Small intestine (tissue), 7 donors: ENCODE measurements at regions not wholly inside any gene's neighbourhood (a gene's known extent, or its start where the extent isn't known, plus 50 kb on each side); places are given as distances from the start of the nearest gene placed in this dataset.

Source experiments
- DNase-seq, 2 donors: peaks; one replicate each; pipeline versions ENCODE4 v3.0.0 to v3.0.0-alpha.2; 2013
- FAIRE-seq: peaks from 2 replicates; lab custom pipeline; 2012; peaks lifted over from hg19 to GRCh38; lab: Jason Lieb, UNC
- H3K27ac ChIP-seq, 3 donors: one replicate each; pipeline ENCODE4 v1.5.1; 2013; ENCODE audit warnings: low read length in 2 of 3, mild to moderate bottlenecking in 2 of 3, control low read depth in 1 of 3, inconsistent platforms in 1 of 3, low read depth in 1 of 3, moderate library complexity in 1 of 3
- H3K27me3 ChIP-seq, 3 donors: one replicate each; pipeline ENCODE4 v1.6.1; 2013; ENCODE audit warnings: low read length in 3 of 3, inconsistent platforms in 1 of 3; ENCODE audit not compliant: control insufficient read depth in 3 of 3, insufficient read depth in 3 of 3
- H3K36me3 ChIP-seq, 3 donors: one replicate each; pipeline ENCODE4 v1.6.1; 2013; ENCODE audit warnings: low read length in 3 of 3, inconsistent platforms in 1 of 3, low read depth in 1 of 3, mild to moderate bottlenecking in 1 of 3, moderate library complexity in 1 of 3; ENCODE audit not compliant: control insufficient read depth in 3 of 3, insufficient read depth in 2 of 3
- H3K4me1 ChIP-seq, 3 donors: one replicate each; pipeline ENCODE4 v1.6.1; 2013; ENCODE audit warnings: low read length in 2 of 3, inconsistent platforms in 1 of 3, low read depth in 1 of 3, mild to moderate bottlenecking in 1 of 3, moderate library complexity in 1 of 3; ENCODE audit not compliant: control insufficient read depth in 3 of 3, insufficient read depth in 2 of 3
- H3K4me3 ChIP-seq, 3 donors: one replicate each; pipeline ENCODE4 v1.5.1; 2013; ENCODE audit warnings: low read length in 3 of 3, control low read depth in 1 of 3, inconsistent platforms in 1 of 3, low read depth in 1 of 3, mild to moderate bottlenecking in 1 of 3, moderate library complexity in 1 of 3
- H3K9me3 ChIP-seq, 2 donors: one replicate each; pipeline ENCODE4 v1.6.1; 2013; ENCODE audit warnings: low read depth in 1 of 2, low read length in 1 of 2; ENCODE audit not compliant: control insufficient read depth in 2 of 2, insufficient read depth in 1 of 2
- WGBS, 3 donors: extraction: QIAGEN DNeasy Blood & Tissue Kit; methylation state at CpG; one replicate each; pipeline ENCODE4 v1.1.7; 2013; 5-methylcytosine and 5-hydroxymethylcytosine counted together
- donor health status: healthy with polysubstance abuse.
- donor health status: control.
- donor health status: control.
- donor health status: Bipolar disorder and iron deficiency.
- donor health status: healthy.

GRCh38 chr6:16968101-16968500, 133.7 kb upstream of the STMND1 start:
- H3K4me1 ChIP-seq = no peaks in the 10 kb centered on the region
- 82 to 88% (median 83%) methylated on average over 5 of the region's 5 CpGs for WGBS, 3 donors

DNA sequence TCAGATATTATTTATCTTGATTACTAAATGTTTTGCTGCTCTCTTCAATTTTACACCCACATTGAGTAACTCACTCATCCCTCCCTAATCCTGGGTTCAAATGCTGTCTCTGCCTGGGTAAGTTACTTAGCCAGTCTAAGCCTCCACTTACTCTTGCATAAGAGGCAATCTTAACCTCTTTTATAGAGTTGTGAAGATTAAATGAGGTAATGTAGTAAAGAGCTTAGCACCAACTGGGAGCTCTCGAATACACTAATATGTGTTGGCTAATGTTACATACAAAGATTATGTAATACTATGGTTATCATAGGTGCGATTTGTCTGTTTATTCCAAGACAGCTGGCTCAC, 134.4 kb upstream of the STMND1 start:
- H3K36me3 ChIP-seq = no peaks in the 10 kb centered on the region
- H3K9me3 ChIP-seq = no peaks in the 10 kb centered on the region
- no peaks in the 10 kb centered on the region for H3K4me1 ChIP-seq
- DNase-seq = no peak
- H3K27me3 ChIP-seq = peaks cover 0 to 4% (median 0%) of the 10 kb centered on the region in 3 donors
- FAIRE-seq = no peak
- H3K4me3 ChIP-seq = no peak overlapping the region
- 83 to 89% (median 87%) methylated on average over 2 of the region's 2 CpGs for WGBS, 3 donors
- no peak overlapping the region for H3K27ac ChIP-seq

More at GRCh38 chr6:16968101-16968500, 133.7 kb upstream of the STMND1 start:
- H3K9me3 ChIP-seq = no peaks in the 10 kb centered on the region
- H3K36me3 ChIP-seq = no peaks in the 10 kb centered on the region
- H3K27me3 ChIP-seq = peaks cover 0 to 3% (median 0%) of the 10 kb centered on the region in 3 donors
- no peak overlapping the region for H3K27ac ChIP-seq
- FAIRE-seq (no peak), DNase-seq (no peak)
- no peak overlapping the region for H3K4me3 ChIP-seq

DNA sequence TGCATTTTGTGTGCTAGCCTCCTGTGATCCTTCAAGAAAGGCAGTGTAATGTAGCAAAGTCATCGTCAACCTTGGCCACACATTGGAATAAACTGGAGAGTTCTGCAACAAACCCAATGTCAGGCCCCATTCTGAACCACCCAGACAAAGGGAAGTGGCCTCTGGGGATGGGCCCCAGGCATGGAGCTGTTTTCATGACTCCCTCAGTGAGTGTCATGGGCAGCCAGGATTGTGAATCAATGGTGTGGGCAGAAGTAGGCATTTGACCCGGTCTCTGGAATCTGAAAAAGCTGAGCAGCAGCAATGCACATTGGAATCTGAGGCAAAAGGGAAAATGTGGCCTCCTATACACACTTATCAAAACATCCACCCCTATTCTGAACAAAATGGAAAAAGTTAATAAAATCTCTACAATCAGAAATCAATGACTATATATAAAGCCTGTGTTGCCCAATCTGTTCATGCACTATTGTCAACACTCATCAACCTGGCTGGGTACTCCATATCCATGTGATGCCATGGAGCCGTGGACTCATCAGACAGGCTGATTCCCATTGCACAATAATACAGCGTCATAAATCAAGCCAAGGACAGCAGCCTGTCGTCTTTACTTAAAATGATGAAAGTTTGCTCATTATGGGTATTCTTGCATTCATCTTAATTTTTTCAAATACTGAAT, 134.9 kb upstream of the STMND1 start:
- no peaks in the 10 kb centered on the region for H3K4me1 ChIP-seq
- H3K9me3 ChIP-seq = no peaks in the 10 kb centered on the region
- H3K27ac ChIP-seq = no peak overlapping the region
- 82 to 85% (median 84%) methylated on average over 5 of the region's 5 CpGs for WGBS, 3 donors
- no peak for DNase-seq
- no peaks in the 10 kb centered on the region for H3K36me3 ChIP-seq
- no peak overlapping the region for H3K4me3 ChIP-seq
- FAIRE-seq = no peak
- peaks cover 0 to 4% (median 0%) of the 10 kb centered on the region in 3 donors for H3K27me3 ChIP-seq

GRCh38 chr6:16965689-16966088, 136.2 kb upstream of the STMND1 start:
- Histone ChIP-seq H3K4me3 (no peak overlapping the region), H3K36me3 (no peaks in the 10 kb centered on the region), H3K4me1 (no peaks in the 10 kb centered on the region), H3K9me3 (no peaks in the 10 kb centered on the region), H3K27ac (no peak overlapping the region), H3K27me3 (peaks cover 0 to 2% (median 0%) of the 10 kb centered on the region in 3 donors)
- FAIRE-seq = no peak
- WGBS, 3 donors = 90 to 95% (median 93%) methylated on average over 8 of the region's 8 CpGs
- DNase-seq = no peak

DNA sequence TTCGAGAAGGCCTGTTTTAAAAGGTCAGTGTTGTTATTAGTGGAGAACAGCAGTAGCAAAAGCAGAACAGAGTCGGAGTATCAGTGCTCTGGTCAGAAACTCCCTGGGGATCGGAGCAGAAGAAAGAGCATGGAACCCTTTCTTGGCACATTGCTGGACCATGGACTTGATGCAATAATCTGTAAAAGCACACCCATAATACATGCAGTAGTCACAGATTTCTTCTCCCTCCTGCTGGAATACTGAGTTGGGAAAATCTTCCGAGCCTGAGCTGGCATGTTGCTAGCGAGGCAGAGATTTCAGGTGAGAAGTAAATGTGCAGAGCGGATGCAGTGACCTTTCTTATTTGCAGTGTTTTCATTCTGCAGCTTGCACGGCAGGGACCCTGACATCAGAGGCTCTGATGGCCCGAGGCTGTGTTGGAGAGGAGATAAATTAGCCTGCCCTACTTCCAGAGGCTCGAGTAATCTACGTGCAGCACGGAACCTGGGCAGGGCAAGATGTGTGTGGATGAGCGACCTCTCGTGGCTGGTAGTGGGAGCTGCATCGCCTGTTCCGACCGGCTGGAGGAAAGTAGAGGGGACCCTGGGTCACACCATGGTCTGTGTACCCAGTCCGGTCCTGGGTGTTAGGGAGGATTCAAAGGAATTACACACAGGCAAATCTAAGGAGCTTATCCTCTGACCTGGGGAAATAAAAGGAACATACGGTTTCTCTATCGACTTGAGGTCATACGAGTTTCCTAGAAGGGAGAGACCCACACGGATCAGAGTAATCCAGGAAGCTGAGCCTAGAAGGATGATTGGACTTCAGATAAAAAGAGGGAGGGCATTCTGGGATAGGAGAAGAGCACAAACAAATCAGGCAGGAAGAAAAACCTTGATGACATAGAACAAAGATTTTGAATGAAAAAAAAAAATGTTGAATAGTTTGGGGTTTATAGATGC, 137.0 kb upstream of the STMND1 start:
- FAIRE-seq (no peak), DNase-seq (peak; percentile 50 to 74)
- H3K36me3 ChIP-seq = no peaks in the 10 kb centered on the region
- no peak overlapping the region for H3K4me3 ChIP-seq
- H3K9me3 ChIP-seq = no peaks in the 10 kb centered on the region
- H3K4me1 ChIP-seq = no peaks in the 10 kb centered on the region
- peaks cover 0 to 2% (median 0%) of the 10 kb centered on the region in 3 donors for H3K27me3 ChIP-seq
- no peak overlapping the region for H3K27ac ChIP-seq
- 22 to 29% (median 26%) methylated on average over 21 of the region's 21 CpGs for WGBS, 3 donors

DNA sequence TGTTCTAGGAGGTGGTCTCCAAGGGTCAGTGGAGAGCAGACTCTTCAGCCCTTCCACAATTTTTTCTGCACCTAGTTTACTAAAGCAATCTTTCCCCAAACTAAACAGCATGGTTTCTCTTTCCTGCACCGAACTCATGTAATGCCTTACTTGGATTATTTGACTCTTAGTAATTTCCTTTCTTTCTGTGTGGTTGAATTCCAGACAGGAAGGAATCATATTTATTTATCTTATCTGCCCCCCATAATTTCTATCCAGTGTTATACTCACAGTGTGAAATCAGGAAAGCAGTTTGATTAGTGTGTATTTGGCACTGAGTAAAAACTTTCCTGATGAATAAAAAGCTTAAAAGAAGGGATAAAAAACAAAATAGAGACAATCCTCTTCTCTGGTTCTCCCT, 140.3 kb upstream of the STMND1 start:
- Histone ChIP-seq H3K36me3 (no peaks in the 10 kb centered on the region), H3K27ac (no peak overlapping the region), H3K27me3 (peaks cover 0 to 2% (median 0%) of the 10 kb centered on the region in 3 donors), H3K4me3 (no peak overlapping the region), H3K9me3 (no peaks in the 10 kb centered on the region), H3K4me1 (no peaks in the 10 kb centered on the region)
- FAIRE-seq (no peak), DNase-seq (no peak)
- WGBS, 3 donors = 40 to 72% (median 56%) methylated on average over 1 of the region's 1 CpG

DNA sequence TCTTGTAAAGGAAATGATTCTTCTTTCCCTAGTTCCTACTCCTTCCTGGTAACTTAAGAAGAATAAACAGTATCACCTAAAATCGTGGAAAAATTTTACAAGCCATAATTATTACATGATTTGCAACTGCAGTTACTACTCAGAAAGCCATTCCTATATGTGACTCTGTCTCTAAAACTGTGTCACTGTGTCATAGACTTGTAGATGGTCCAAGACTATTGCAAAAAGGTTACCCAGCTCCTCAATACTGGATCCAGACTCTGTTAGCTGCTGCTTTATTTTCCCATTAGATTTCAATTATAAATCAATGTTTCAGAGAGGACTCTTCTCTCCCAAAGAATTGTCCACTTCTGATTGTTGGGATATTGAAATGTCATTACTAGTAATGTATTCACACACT, 142.1 kb upstream of the STMND1 start:
- Histone ChIP-seq H3K4me1 (no peaks in the 10 kb centered on the region), H3K9me3 (no peaks in the 10 kb centered on the region), H3K27me3 (peaks cover 0 to 2% (median 0%) of the 10 kb centered on the region in 3 donors), H3K36me3 (no peaks in the 10 kb centered on the region), H3K4me3 (no peak overlapping the region), H3K27ac (no peak overlapping the region)
- FAIRE-seq (no peak), DNase-seq (no peak)
- 33 to 51% (median 39%) methylated on average over 1 of the region's 1 CpG for WGBS, 3 donors

DNA sequence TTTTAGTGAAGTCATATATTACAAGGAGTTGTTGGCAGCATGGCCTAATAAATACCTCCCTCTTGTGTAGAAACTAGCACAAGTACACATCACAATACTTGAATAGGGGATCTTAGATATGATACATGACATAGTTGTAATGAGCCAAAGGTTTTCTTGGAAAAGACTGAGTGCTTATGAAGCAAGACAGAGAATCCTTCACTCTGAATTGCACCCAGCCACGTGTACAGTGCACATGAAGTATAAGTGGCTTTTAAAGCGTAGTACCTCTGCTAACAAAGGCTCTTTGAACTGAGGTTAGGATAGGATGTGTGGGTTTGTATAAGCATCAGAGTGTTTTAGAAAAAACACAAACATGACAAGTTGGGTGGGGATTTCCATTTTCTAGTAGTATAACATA, 145.5 kb upstream of the STMND1 start:
- no peak overlapping the region for H3K27ac ChIP-seq
- DNase-seq = no peak
- no peaks in the 10 kb centered on the region for H3K27me3 ChIP-seq
- H3K36me3 ChIP-seq = no peaks in the 10 kb centered on the region
- no peaks in the 10 kb centered on the region for H3K4me1 ChIP-seq
- 62 to 76% (median 63%) methylated on average over 2 of the region's 2 CpGs for WGBS, 3 donors
- no peak for FAIRE-seq
- no peak overlapping the region for H3K4me3 ChIP-seq
- no peaks in the 10 kb centered on the region for H3K9me3 ChIP-seq
